ENCODE measurements at regions not wholly inside any gene's neighbourhood (a gene's known extent, or its start where the extent isn't known, plus 50 kb on each side); places are given as distances from the start of the nearest gene placed in this dataset.
A peak's percentile ranks its signal among the peaks of the same experiment; 100 is the strongest.

DNA sequence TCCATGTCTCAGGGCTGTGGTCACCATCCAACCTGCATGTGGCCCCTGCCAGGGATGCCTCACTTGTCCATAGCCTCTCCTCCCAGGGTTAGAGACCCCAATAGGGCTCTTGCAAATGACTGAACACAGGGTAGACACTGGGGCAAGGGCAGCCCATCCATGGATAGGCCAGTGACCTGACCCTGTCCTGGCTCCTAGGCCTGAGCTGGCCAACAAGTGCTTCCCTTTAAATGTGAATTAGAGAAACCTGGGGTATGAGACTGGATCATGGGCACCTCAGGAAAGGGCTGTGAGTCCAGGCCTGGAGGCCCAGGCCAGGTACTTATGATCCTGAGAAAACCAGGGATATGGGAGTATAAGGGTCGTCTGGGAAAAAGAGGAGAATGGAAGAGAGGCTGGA, 64.5 kb downstream of the COPS8 start:
- DNase-seq, result no peak

DNA sequence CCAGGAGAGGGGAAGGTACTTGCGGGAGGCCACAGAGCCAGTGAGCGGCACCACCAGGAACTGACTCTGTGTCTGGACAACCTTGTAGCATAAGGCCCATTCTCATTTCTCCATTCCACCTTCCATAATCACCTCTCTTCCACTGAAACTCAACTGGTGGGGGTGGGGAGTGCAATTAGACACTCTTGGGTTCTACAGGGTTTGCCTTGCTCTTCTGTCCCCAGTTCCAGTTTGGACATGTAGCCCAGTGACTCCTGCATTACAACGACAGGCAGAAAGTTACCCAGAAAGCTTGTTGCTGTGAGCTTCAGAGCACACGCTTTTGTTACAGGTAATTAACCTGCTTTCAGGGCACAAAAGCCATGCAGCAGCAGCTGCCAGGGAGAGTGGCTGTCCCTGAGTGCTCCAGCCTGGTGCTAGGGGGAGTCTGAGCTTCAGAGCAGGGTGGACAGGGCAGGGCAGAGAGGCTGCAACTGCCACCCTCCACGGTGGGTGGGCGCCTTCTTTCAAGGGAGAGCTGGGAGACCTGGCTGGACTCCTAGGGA, 65.2 kb downstream of the COPS8 start:
- DNase-seq, result no peak

DNA sequence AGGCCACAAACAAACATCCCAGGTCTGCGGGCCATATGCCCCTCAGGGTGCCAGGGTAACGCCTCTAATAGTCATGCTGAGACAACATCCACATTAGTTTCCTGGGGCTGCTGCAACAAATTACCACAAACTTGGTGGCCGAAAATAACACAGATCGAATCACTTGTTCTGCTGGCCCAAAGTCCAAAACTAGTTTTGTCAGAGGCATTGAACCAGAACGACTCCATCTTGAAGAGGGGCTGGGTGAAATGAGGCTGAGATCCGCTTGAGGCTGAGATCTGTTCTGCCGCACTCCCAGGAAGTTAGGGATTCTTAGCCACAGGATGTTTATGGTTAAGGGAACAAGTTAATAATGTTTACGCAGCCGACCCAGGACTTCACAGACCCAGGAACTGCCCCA, 66.7 kb downstream of the COPS8 start:
- DNase-seq, result no peak

DNA sequence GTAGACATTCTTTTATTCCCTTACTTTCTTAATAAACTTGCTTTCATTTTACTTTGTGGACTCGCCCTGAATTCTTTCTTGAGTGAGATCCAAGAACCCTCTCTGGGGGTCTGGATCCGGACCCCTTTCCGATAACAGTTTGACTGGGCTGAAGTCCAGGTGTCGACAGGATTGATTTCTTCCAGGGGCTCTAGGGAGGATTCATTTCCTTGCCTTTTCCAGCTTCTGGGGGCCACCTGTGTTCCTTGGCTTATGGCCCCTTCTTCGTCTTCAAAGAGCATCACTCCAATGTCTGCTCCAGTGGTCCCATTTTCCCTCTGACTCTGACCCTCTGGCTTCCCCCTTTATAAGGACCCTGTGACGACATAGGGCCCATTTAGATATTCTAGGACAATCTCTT, 67.5 kb downstream of the COPS8 start:
- DNase-seq, result no peak

DNA sequence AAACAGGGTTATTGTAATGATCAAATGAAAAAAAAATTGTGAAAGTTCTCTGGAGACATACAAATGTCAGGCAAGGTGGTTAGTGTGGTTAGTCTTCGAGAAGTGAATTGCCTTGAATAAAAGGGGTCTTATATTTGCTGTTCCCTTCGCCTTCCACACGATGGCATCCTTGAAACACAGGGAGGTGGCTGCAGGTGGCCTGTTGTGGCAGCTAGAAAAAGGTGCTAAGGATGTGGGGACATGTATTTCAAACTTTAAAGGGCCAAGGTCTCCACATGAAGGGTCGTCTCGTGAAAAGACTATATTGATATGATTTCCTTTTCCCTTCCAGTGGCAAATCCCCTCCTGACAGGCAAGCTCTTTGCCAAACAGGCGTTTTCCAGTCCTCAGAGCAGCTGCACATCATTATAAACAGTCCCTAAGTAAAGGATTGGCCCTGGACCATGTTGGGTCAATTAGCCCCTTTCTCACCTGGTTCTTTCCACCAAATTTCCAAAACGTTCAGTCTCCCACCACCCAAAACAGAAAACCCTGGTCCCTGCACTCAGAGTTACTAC, 68.5 kb downstream of the COPS8 start:
- peak; percentile 46 for DNase-seq

DNA sequence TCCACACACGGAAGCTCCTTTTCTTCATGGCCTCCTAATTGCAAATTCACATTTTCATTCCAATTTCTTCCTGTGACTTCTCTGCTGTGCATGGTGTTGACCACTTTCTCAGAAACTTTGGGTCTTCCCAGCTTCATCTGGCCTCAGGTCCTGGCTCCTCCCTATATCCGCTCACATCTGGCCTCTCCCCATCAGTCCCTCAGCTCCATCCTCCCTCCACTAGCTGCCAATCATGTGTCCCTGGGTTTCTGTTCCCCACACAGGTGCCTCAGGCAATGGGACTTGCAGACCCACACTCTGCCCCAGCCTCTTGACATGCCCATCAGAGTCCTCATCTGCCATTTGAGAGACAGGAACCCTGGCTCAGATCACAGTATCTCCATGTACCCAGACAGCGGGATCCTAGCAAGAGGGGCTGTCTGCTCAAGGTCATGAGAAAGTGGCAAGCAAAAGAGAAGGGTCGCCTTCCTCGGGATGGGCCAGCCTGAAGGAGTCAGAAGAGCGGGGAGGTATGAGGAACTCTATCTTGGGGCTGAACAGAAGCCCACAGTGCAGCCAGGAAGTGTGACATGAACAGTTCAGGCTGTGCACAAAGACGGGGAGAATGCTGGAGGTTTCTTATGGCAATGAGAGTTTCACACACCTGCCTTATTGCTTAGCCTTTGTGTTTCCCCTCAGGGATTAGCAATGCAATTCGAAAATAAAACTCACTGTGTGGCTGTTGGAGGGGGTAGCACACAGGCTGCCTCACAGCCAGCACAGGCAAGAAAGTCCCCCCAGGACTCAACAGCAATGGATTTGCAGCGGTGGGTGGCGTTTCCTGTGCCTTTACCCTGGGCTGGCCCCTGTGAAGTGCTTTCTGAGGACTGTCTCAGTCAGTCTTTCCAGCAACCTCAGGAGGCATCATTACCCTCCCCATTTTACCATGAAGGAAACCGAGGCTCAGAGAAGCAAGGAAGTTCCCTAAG, 69.5 kb downstream of the COPS8 start:
- no peak for DNase-seq

DNA sequence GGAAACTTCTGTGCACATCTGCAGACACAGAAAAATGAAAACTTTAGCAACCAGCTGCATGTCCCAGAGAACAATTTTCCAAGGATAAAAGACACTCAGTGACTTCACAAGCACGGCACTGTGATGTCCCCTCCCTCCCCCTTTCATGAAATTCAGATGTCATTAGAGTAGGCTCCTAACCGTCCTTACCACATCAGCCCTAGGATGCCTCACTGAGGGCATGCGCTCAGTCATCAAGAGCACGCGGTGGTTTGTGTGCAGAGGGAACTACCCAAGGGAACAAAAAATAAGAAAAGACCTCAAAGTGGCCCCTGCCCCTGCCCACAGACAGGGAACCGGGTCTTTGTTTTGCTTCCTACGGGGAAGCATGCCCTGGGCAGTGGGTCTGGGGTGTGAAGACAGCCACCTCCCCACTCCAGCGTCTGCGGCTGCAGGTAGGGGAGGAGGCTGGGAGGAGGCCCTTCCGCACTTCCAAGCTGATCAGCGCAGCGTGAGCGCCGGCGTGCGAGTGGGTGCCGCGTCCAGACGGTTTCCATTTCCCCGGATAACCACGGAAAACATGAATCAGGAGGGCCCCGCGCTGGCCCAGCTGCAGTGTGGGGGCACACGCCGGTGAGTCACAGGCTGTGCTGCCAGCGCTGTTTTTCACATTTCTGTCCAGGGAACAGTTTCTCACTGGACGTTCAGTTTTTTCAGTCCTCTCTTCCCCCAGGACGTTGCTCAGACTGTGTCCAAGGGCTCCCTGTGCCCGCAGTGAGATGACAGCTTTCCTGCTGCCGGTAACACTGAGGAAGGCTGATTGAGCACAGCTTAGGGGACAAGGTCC, 70.6 kb downstream of the COPS8 start:
- DNase-seq, result no peak

DNA sequence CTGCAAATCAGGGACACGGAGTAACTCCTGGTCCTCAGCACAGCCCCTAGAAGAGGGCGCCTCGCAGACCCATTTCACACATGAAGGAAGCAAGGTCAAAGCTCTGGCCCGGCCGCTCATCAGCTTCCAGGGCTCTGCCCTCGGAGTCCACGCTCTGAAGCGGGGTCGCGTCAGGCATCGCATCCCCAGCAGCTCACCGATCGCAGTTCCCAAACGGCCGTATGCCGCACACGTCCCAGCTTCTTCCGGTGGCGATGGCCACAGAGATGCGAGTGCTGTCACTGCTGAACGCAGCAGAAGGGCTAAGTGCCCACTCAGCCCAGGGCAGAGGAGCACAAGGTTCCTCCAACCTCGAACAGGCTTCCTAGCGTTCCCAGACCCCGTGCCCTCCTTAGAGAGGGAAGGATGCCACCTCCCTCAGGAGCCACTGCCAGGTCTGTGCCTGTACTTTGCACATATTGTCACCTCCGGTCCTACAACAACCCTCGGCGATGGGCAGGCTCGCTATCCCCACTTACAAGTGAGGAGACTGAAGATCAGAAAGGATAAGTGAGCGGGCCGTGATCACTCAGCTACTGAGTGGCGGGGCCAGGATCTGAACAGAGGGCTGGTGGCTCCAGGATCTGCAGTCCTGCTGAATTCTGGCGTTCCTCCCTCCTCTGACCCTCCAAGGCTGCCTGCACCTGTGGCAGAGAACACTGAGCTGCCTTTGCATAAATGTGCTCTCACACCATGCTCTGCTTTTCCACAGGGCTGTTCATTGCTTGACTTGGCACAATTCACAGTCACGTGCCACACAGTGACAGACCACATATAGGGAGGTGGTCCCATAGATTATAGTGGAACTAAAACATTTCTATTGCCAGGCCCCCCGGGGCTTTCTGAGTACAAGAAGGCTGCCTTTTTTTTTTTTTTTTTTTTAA, 71.4 kb downstream of the COPS8 start:
- DNase-seq, result no peak

DNA sequence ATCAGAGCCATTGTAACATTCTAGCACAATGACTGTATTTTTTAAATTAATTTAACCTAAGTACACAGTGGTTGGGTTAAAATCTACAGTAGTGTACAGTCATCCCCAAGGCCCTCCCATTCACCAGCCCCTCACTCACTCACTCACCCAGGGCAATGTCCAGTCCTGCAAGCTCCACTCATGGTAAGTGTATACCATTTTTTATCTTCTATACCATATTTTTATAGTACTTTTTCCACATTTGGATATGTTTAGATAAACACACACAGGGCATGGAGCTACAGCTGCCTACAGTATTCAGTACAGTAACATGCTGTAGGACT, 72.1 kb downstream of the COPS8 start:
- no peak for DNase-seq

DNA sequence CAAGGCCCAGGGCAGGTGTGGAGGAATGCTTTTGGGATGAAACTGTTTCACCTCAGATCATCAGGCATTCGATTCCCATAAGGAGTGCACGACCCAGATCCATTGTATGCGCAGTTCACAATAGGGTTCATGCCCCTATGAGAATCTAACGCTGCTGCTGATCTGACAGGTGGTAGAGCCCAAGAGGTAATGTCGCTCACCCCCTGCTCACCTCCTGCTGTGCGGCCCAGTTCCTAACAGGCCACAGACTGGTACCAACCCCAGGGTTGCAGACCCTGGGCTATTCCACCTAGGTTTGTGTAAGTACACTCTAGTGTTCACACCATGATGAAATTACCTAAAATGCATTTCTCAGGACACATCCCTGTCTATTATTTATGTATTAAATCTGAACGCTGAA, 72.5 kb downstream of the COPS8 start:
- DNase-seq, result no peak

DNA sequence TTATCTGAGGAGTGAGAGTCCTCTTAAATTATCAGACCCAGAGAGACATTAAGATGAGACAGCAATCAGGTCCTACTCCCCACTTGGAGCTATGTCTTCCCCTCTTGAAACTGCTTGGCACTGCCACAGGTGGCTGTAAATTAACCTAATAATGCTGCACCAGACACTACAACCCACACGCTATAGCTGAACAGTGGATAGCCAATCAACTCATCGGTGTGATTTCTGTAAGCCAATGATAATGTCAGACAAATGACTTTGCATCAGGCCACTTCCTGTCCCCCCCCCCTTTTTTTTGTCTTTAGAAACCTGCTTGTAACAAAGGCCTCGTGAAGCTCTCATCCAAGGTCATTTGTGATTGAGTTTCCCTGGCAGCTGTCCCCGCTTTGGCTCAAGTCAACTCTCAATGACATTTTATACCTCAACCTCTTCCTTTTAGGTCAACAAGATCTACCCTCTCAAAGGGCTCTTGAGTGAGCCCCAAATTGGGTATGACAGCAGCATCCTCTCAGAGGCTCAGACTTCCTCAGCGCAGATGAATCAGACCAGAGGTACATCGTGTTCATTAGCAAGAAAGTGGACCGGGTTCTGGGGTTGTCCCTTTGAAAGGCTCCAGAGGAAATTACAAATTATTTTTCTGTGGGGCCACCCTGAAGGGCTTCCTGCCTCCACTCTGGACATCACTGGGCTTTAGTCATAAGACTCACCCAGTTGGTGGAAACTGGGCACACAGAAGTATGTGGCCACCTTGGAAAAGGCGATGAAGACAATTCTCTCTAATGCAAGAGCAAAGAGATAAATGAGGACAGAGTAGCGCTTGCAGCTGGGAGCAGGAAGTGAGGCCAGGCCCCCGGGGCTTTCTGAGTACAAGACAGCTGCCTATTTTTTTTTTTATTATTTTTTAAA, 73.6 kb downstream of the COPS8 start:
- no peak for DNase-seq

DNA sequence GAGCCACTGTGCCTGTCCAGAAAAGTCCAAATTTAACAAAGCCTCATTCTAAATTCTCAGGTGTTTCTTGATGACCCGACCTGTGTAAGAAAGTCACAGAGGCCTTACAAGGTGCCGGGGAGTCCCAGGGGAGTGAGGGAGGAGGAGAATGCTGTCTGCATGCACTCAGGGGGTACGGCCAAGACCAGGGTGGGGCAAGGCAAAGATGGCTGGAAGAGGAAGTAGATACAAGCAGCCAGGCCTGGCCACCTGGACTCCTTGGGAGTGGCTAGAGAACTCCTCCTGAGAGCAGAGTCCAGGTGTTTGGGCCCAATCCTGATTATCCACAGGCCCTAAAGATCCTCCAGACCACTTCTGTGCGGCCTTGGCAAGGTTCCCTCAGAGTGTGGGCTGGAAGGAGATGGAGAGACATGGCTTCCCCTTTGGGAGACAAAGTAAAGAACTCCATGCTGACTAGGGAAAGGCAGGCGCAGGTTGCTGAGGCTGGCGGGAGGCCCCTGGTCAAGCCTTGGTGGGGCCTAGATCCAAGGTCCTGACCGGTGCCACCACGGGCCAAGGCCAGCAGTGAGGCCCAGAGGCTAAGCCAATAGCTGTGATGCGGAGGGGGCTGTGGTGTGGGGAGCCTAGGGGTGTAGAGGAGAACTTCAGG, 74.7 kb downstream of the COPS8 start:
- DNase-seq, result no peak

DNA sequence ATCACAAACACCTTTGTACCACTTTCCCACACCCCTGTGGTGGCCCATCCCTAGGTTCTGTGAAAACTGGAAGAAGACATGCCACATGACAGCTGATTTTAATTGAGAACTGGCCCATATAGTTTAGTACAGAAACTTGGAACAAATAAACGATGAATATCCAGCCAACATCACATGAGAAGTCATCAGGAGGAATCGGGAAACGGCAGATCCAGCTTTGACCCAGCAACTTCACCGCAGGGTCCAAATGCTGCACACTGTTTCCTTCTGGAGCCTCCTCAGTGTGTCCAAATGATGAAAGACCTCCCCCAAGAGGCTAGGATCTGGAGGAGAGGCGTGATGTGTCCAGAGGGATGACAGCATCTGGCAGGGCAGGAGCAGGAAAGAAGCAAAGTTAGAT, 75.5 kb downstream of the COPS8 start:
- DNase-seq, result no peak

DNA sequence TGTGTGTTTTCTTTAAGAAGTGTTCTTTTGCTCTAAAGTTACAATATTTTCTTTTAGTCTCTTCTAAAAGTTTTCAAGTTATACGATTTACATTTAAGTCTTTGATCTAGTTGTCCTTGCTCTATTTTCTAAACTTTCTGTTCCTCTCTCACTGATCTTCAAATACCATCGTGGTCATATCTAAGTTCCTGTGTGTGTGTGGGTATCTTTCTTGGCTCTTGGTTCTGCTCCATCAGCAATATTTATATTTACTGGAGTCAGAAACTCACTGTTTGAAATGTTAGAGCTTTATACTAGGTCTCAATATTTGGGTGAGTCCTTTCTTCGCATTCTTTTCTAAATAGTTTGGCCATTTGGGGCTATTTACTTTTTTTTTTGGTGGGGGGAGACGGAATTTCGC, 77.3 kb downstream of the COPS8 start:
- DNase-seq, result no peak

DNA sequence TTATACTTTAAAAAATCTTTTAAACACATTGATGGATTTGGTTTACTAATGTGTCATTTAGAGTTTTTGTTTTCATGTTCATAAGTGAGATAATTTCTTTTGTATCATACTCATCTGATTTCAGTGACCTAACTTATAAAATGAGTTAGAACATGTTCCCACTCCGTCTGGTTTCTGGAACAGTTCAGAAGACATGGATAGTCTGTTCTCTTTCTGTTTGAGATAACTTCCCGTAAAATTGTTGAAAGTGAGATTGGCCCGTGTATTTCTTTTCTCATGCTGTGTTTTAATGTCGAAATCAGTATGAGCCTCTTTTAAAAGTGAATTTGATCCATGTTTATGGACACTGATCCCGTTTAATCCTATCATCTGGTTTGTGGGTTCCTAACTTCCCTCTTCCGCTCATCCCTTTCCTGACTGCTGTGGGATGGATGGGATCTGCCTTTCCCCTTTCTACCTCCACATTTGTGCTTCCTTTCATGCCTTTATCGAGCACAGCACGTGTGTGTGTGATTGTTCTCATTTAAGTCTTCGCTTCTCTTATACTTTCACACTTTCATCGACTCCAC, 78.9 kb downstream of the COPS8 start:
- no peak for DNase-seq

DNA sequence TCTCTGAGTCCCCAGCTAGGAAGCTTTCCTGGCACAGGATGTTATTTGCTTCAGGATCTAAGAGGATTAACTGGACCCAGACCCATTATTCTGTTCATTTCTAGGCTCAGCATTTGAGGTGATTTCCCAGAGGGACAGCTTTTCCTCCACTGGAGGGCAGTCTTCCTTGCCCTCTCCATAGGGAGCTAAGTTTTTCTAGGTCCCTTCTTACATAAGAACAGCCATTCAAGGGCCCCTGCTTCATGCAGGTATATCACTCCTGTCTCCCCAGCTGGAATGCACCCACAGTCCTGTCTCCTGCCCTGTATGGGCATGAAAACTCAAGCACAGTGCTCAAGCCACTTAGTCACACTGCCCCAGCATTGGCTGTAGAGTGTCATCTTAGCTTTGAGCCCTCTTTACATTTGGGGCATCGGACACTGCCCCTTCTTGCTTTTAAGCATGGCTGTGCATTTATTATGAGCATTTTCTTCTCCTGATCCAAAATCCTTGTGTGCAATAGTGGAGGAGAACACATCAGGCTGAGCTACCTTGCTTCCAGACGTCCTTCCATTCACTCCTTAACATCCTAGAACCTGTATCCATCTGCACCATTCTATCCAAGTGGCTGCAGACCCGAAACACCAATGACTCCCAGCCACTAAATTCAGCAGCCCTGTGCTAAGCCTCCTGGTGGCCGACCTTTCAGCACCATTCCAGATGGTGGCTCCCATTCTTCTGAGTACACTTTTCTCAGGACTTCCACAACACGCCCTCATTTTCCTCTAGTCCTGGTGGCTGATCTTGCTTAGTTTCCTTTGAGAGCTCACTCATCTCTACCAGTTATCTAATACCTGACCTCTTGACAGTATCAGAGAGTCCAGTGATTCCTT, 80.0 kb downstream of the COPS8 start:
- DNase-seq, result no peak

DNA sequence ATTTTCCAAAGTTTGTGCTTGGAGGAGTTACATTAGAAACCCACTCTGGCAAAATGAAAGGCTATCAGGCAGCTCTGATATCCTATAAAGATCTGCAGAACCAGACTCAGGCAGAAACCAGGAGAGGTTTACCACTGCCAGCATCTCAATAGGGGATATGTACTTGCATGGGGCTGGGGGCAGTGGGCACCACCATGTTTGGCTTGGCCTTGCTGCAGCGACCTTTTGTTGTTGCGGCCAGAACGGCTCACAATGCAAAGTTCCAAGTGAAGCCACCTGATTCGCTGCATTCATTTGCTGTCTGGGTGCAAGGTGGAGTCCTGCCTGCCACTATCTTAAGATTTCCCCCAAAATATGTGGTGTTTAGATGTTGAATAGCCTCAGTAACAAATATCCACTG, 81.3 kb downstream of the COPS8 start:
- no peak for DNase-seq

DNA sequence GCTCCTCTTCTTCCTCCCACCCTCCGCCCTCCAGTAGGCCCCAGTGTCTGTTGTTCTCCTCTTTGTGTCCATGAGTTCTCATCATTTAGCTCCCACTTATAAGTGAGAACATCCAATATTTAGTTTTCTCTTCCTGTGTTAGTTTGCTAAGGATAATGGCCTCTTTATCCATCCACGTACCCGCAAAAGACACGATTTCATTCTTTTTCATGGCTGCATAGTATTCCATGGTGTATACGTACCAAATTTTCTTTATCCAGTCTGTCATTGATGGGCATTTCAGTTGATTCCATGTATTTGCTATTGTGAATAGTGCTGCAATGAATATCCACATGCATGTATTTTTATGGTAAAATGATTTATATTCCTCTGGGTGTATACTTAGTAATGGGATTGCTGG, 82.2 kb downstream of the COPS8 start:
- no peak for DNase-seq

DNA sequence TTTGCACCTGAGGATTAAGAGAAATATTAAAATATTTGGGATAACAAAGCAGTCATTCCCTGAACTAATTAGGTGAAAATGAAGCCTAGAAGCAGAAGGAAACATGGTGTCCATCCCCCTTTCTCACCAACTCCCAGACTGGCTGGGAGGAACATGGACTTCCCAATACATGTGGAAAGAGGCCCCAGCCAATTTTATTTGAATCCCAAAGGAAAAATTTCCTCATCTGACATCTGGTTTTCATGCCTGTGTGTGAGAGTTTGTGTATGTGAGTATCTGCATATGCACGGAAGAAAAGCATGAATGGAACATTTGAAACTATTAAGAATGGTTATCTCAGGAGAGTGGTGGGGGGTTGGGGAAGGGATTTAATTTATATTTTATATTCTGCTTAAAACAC, 84.3 kb downstream of the COPS8 start:
- DNase-seq, result no peak

Data from CD4-positive, alpha-beta T cell treated with Interleukin-15 for 1 hour (primary cell).